MM.1S (cell line): ENCODE measurements at regions not wholly inside any gene's neighbourhood (a gene's known extent, or its start where the extent isn't known, plus 50 kb on each side); places are given as distances from the start of the nearest gene placed in this dataset.

Source experiments
- CTCF ChIP-seq: fragments of 300-600 bp; sonication (generic); IDR thresholded peaks from 2 replicates; pipeline ENCODE4 v1.5.1; 2016; ENCODE audit warnings: antibody characterized with exemption, low read length, mixed read lengths
- EZH2 ChIP-seq: fragments of 300-600 bp; sonication (generic); optimal IDR thresholded peaks from 2 replicates; pipeline ENCODE3; 2017; ENCODE audit warnings: low read depth, mild to moderate bottlenecking, antibody characterized with exemption, low read length, mixed read lengths
- EZH2phosphoT487 ChIP-seq: fragments of 300-600 bp; sonication (generic); IDR thresholded peaks from 2 replicates; pipeline ENCODE4 v1.6.1; 2018; ENCODE audit warnings: antibody characterized with exemption, low read length

GRCh38 chr3:34779092-34779491, 860.2 kb upstream of the ARPP21 start:
- no peak for TF ChIP-seq CTCF
- no peak for TF ChIP-seq EZH2phosphoT487
- no peak for TF ChIP-seq EZH2
